AG04450 (cell line): ENCODE measurements at regions not wholly inside any gene's neighbourhood (a gene's known extent, or its start where the extent isn't known, plus 50 kb on each side); places are given as distances from the start of the nearest gene placed in this dataset. TPM values are rescaled to one million over a fixed set of nuclear protein-coding genes. Genes with fewer than 3 reads are reported as not detected.

Experiments
- CTCF ChIA-PET: fragments of 300-600, 350-600 bp; formaldehyde crosslinking; extraction: SDS; loops from one replicate; lab custom pipeline; 2022; ENCODE audit warnings: antibody characterized with exemption, inconsistent platforms; lab: Charles Lee
- POLR2A ChIA-PET: fragments of 350-600 bp; formaldehyde crosslinking; extraction: SDS; loops from one replicate; lab custom pipeline; 2021; ENCODE audit warnings: antibody characterized with exemption, inconsistent platforms; lab: Yijun Ruan, JAX
- DNase-seq: peaks from one replicate; pipeline ENCODE4 v3.0.0-alpha.2; 2011; ENCODE audit warnings: low read depth, low spot score
- H3K27ac ChIP-seq: one replicate; pipeline ENCODE4 v1.5.1; 2012; ENCODE audit warnings: low read depth, low read length, control low read depth
- H3K27me3 ChIP-seq: one replicate; pipeline ENCODE4 v1.6.0; 2012; ENCODE audit warnings: low read length; ENCODE audit not compliant: control insufficient read depth, insufficient read depth
- H3K4me3 ChIP-seq: 2 replicates; pipeline ENCODE4 v1.5.1; 2011; ENCODE audit warnings: mild to moderate bottlenecking, low read depth, low read length, control low read depth
- H3K9me3 ChIP-seq: 2 replicates; pipeline ENCODE4 v1.5.1; 2012; ENCODE audit warnings: low read length; ENCODE audit not compliant: control insufficient read depth, insufficient read depth
- small RNA-seq: library from RNA; depleted of rRNA; stranded (forward); fragments of <200 nt; gene quantifications from one replicate; pipeline ENCODE3, GENCODE V24; 2012; ENCODE audit warnings: low read depth; ENCODE audit not compliant: insufficient read length
- TF ChIP-seq, protein P1 (sequence below): IDR thresholded peaks from 2 replicates; pipeline ENCODE4 v1.5.1; 2011; ENCODE audit warnings: low read depth, low read length, control low read depth, inconsistent platforms

DNA sequence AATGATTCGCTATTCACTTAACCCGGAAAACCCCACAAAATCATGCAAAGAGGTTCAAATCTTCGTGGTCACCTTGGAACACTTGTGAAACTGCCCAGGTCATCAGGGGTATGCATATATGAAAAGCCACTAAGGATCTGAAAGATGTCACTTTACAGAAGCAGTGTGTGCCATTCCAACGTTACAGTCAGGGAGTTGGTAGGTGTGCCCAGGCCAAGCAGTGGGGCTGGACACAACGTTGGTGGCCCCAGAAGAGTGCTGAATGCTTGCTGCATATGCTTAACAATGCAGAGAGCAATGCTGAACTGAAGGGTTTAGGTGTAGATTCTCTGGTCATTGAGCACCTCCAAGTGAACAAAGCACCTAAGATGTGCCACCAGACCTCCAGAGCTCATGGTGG, 51.1 kb upstream of the EIF5 start:
- no peak for DNase-seq
- Histone ChIP-seq H3K27ac (no peak overlapping the region), H3K9me3 (peaks cover 10% of the 10 kb centered on the region), H3K27me3 (peaks cover 41% of the 10 kb centered on the region), H3K4me3 (no peak overlapping the region)
- POLR2A ChIA-PET: no interaction called here
- TF ChIP-seq, protein P1, sequence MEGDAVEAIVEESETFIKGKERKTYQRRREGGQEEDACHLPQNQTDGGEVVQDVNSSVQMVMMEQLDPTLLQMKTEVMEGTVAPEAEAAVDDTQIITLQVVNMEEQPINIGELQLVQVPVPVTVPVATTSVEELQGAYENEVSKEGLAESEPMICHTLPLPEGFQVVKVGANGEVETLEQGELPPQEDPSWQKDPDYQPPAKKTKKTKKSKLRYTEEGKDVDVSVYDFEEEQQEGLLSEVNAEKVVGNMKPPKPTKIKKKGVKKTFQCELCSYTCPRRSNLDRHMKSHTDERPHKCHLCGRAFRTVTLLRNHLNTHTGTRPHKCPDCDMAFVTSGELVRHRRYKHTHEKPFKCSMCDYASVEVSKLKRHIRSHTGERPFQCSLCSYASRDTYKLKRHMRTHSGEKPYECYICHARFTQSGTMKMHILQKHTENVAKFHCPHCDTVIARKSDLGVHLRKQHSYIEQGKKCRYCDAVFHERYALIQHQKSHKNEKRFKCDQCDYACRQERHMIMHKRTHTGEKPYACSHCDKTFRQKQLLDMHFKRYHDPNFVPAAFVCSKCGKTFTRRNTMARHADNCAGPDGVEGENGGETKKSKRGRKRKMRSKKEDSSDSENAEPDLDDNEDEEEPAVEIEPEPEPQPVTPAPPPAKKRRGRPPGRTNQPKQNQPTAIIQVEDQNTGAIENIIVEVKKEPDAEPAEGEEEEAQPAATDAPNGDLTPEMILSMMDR: no peak
- CTCF ChIA-PET: interaction anchor here (1.0 to 2.4 kb wide), 2 partner anchors 9 to 179 kb away, joined by 4 to 49 read pairs; no protein-coding TSS in a partner anchor

DNA sequence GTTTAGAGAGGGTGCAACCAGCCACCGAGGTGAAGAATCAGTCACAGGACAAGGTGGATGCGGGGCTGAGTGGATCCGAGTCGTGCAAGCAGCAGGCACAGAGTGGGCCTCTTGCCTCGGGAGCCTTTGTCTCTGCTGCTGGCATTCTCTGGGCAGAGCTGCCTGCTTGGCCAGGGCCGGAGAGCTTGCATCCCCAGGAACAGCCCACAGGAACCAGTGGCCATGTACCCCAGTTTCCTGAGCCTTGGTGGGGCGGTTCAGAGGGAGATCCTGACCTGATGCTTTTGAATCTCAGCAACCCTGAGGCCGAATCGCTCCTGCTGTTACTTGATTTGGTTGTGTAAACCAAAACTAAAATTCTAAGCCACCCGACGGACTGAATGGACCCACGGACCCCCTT, 50.1 kb upstream of the EIF5 start:
- Histone ChIP-seq H3K27me3 (peaks cover 39% of the 10 kb centered on the region), H3K9me3 (peaks cover 4% of the 10 kb centered on the region), H3K27ac (no peak overlapping the region), H3K4me3 (no peak overlapping the region)
- ChIA-PET CTCF (no interaction called here), POLR2A (no interaction called here)
- TF ChIP-seq, protein P1: no peak
- DNase-seq: no peak

Small RNA genes in the stretch of these regions (small RNA-seq; reads per million reads assigned to genes)
- not detected for gene AL161669.2
